ENCODE measurements at regions not wholly inside any gene's neighbourhood (a gene's known extent, or its start where the extent isn't known, plus 50 kb on each side); places are given as distances from the start of the nearest gene placed in this dataset.

DNA sequence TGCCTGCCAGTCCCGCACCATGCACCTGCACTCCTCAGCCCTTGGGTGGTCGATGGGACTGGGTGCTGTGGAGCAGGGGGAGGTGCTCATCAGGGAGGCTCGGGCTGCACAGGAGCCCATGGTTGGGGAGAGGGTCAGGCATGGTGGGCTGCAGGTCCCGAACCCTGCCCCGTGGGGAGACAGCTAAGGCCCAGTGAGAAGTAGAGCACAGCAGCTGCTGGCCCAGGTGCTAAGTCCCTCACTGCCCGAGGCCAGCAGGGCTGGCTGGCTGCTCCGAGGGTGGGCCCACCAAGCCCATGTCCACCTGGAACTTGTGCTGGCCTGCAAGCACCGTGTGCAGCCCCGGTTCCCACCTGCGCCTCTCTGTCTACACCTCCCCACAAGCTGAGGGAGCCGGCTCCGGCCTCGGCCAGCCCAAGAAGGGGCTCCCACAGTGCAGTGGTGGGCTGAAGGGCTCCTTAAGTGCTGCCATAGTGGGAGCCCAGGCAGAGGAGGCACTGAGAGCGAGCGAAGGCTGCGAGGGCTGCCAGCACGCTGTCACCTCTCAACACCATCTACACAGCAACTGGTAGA lies 88.5 kb upstream of the ELAVL2 start:
- DNase-seq (ENCODE audit: low read depth), result no peak

DNA sequence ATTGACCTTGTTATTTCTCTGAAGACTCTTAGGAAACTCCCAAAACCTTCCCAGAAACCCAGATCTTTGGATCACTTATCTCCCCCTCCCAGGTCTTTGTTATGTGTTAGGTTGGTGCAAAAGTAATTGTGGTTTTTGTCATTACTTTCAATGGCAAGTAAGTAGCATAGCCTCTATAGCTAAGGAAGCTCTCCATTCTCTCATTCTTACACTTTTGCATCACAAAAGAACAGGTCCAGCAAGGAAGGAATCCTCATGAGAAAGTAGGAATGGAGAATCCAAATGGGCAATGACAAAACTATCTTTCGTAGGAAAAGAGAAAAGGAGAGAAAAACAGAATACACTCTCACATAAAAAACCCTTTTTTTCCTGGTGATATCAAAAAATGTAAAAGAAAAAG lies 81.3 kb upstream of the ELAVL2 start:
- no peak for DNase-seq (ENCODE audit: low read depth)

DNA sequence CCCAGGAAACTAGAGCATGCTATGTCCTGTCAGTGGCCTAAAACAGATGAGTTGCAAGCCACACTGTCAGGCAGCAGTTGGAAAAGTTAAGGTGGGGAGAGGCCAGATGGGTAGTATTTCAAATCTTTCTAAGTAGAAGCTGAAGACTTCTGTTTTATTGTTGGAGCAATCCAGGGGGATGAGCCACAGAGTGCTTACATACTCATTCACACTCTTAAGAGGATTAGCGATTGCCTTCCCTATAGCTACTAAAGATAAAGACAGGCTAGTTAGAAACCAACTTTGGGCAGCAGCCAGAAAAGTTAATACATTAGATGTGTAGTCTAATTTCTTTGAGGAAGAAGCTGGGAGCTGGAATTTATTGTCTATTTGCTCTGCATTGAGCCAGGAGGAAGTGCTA lies 61.7 kb upstream of the ELAVL2 start:
- DNase-seq (ENCODE audit: low read depth), result no peak

Data from amniotic epithelial cell (primary cell).